ENCODE measurements at regions not wholly inside any gene's neighbourhood (a gene's known extent, or its start where the extent isn't known, plus 50 kb on each side); places are given as distances from the start of the nearest gene placed in this dataset.

GRCh38 chr2:30026091-30027055, 105.0 kb upstream of the ALK start:
- no peaks in the 10 kb centered on the region for H3K36me3 ChIP-seq (ENCODE audit: insufficient read depth, low read length)
- H3K27me3 ChIP-seq (ENCODE audit: insufficient read depth, low read length): peaks cover 52% of the 10 kb centered on the region
- no peak overlapping the region for H2AFZ ChIP-seq (ENCODE audit: low read length, unreplicated experiment)
- no peak overlapping the region for H3K4me3 ChIP-seq (ENCODE audit: low read depth, low read length)
- H3K79me2 ChIP-seq (ENCODE audit: control insufficient read depth, insufficient read depth, low read length, unreplicated experiment): no peaks in the 10 kb centered on the region
- no peak overlapping the region for H3K27ac ChIP-seq (ENCODE audit: low read depth, low read length)
- no peaks in the 10 kb centered on the region for H3K4me1 ChIP-seq (ENCODE audit: control insufficient read depth, insufficient read depth, low read length, unreplicated experiment)

DNA sequence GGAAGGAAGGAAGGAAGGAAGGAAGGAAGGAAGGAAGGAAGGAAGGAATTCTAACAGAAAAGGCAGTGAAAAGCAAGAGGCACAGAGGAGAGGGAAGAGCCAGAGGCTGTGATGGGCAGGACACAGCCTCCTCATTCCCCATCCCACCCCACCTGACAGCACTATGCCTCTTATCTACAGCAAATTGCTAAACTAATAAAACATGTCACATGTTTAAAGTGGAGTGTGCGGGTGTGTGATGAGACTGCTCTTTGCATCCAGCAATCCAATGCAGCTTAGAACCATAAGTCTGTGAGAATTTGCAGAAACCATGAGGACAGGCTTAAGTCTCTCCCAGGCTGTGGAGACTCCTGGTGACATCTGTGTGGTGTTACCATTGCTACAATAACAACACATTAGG, 108.4 kb upstream of the ALK start:
- H2AFZ ChIP-seq (ENCODE audit: low read length, unreplicated experiment): no peak overlapping the region
- no peaks in the 10 kb centered on the region for H3K36me3 ChIP-seq (ENCODE audit: insufficient read depth, low read length)
- H3K79me2 ChIP-seq (ENCODE audit: control insufficient read depth, insufficient read depth, low read length, unreplicated experiment): no peaks in the 10 kb centered on the region
- no peak overlapping the region for H3K4me3 ChIP-seq (ENCODE audit: low read depth, low read length)
- no peak overlapping the region for H3K27ac ChIP-seq (ENCODE audit: low read depth, low read length)
- H3K27me3 ChIP-seq (ENCODE audit: insufficient read depth, low read length): peaks cover 37% of the 10 kb centered on the region
- H3K4me1 ChIP-seq (ENCODE audit: control insufficient read depth, insufficient read depth, low read length, unreplicated experiment): no peaks in the 10 kb centered on the region

DNA sequence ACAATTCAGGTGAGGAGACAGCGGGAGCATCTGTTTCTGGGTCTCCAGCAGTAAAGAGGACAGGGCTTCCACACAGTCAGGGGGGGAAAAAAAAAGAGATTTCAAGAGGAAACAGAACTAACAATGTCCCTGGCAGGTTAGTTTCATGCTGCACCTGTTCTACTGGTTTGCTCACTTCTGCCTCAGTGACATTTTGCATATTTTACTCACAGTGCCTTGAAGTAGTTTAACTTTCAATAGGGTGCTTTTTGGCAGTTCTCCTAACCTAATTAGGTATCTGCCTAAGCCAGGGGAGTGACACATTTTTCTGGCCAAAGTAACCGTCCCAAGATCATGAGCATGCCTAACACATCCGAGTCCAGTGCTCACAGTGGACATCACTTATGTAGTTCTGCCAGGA, 109.0 kb upstream of the ALK start:
- Histone ChIP-seq H3K36me3 (ENCODE audit: insufficient read depth, low read length) (no peaks in the 10 kb centered on the region), H3K4me3 (ENCODE audit: low read depth, low read length) (no peak overlapping the region), H2AFZ (ENCODE audit: low read length, unreplicated experiment) (no peak overlapping the region), H3K79me2 (ENCODE audit: control insufficient read depth, insufficient read depth, low read length, unreplicated experiment) (no peaks in the 10 kb centered on the region), H3K27ac (ENCODE audit: low read depth, low read length) (no peak overlapping the region), H3K27me3 (ENCODE audit: insufficient read depth, low read length) (peaks cover 37% of the 10 kb centered on the region), H3K4me1 (ENCODE audit: control insufficient read depth, insufficient read depth, low read length, unreplicated experiment) (no peaks in the 10 kb centered on the region)

DNA sequence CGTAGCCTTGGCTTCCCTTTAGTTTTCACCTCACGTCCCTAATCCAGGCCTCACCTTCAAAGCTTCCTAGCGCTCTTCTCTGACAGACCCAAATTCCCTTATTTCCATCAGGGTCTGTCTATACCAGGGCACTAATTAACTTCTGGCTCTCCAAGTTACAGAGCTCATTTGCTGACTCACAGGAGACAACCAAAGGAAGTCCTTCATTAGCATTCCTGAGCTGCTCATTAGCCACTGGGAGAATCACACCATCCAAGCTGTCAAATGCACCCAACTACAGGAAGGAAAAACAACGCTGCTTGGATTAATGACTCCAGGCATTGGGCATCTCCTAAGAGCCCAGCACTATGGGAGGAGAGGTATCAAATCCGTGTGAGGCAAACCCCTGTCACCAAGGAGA, 109.8 kb upstream of the ALK start:
- no peak overlapping the region for H2AFZ ChIP-seq (ENCODE audit: low read length, unreplicated experiment)
- H3K4me1 ChIP-seq (ENCODE audit: control insufficient read depth, insufficient read depth, low read length, unreplicated experiment): no peaks in the 10 kb centered on the region
- H3K36me3 ChIP-seq (ENCODE audit: insufficient read depth, low read length): no peaks in the 10 kb centered on the region
- H3K79me2 ChIP-seq (ENCODE audit: control insufficient read depth, insufficient read depth, low read length, unreplicated experiment): no peaks in the 10 kb centered on the region
- peaks cover 37% of the 10 kb centered on the region for H3K27me3 ChIP-seq (ENCODE audit: insufficient read depth, low read length)
- H3K27ac ChIP-seq (ENCODE audit: low read depth, low read length): no peak overlapping the region
- H3K4me3 ChIP-seq (ENCODE audit: low read depth, low read length): no peak overlapping the region

DNA sequence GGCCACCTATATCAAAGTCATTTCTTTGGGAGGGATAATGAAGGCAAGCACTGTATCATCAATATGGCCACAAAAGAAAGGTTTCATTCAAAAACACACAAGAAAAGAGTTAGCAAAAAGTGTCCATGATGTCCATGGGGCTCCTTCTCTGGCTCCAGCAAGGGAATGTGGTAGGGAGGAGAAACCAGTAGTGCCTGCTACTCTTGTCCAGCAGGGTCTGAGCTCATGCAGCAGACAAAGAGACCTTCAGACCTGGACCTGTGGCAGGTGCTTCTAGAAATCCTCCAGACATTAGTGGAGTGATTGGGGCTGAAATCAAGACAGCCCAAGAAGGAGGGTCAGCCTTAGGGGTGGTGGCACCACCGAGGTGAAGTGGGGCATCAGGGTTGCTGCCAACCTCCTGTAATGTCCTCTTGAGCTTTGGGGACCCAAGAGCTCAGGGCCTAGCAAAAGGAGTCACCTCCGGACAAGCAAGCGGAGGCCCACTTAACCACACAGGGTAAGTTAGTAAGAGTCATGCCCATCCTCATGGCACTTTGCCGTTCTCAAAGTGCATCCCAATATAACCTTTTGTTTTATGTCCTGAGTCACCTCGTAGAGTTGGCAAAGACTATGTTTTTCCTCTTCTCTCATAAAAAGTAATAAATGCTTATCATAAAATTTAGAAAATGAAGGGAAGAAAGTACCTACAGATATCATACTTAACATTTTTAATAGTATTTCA, 112.6 kb upstream of the YPEL5 start:
- no peak overlapping the region for H2AFZ ChIP-seq (ENCODE audit: low read length, unreplicated experiment)
- H3K36me3 ChIP-seq (ENCODE audit: insufficient read depth, low read length): no peaks in the 10 kb centered on the region
- no peaks in the 10 kb centered on the region for H3K4me1 ChIP-seq (ENCODE audit: control insufficient read depth, insufficient read depth, low read length, unreplicated experiment)
- H3K27ac ChIP-seq (ENCODE audit: low read depth, low read length): no peak overlapping the region
- H3K79me2 ChIP-seq (ENCODE audit: control insufficient read depth, insufficient read depth, low read length, unreplicated experiment): no peaks in the 10 kb centered on the region
- H3K4me3 ChIP-seq (ENCODE audit: low read depth, low read length): no peak overlapping the region
- peaks cover 17% of the 10 kb centered on the region for H3K27me3 ChIP-seq (ENCODE audit: insufficient read depth, low read length)

DNA sequence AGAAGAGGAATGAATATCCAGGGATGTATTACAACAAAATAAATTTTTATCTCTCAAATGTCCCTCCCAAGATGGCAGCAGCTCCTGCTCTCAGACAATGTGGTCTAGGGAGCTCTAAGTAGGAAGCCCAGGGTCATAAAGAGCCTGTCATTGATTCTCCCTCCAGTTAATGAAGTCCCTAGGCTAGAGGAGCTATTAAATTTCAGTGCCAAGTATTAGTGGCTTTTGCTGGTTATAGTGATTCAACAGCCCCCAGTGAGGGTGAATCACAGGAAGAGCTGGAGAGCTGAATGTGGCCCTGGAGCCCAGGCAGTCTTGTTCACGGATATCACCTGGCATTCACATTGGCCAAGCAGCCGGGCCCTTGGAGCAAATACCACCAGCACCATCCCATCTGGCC, 109.8 kb upstream of the YPEL5 start:
- no peak overlapping the region for H2AFZ ChIP-seq (ENCODE audit: low read length, unreplicated experiment)
- H3K79me2 ChIP-seq (ENCODE audit: control insufficient read depth, insufficient read depth, low read length, unreplicated experiment): no peaks in the 10 kb centered on the region
- H3K27me3 ChIP-seq (ENCODE audit: insufficient read depth, low read length): peaks cover 11% of the 10 kb centered on the region; the same call in 1 of the 2 replicates
- H3K27ac ChIP-seq (ENCODE audit: low read depth, low read length): no peak overlapping the region
- H3K4me1 ChIP-seq (ENCODE audit: control insufficient read depth, insufficient read depth, low read length, unreplicated experiment): no peaks in the 10 kb centered on the region
- H3K4me3 ChIP-seq (ENCODE audit: low read depth, low read length): no peak overlapping the region
- H3K36me3 ChIP-seq (ENCODE audit: insufficient read depth, low read length): no peaks in the 10 kb centered on the region

GRCh38 chr2:30038419-30038818, 108.4 kb upstream of the YPEL5 start:
- no peaks in the 10 kb centered on the region for H3K79me2 ChIP-seq (ENCODE audit: control insufficient read depth, insufficient read depth, low read length, unreplicated experiment)
- no peak overlapping the region for H2AFZ ChIP-seq (ENCODE audit: low read length, unreplicated experiment)
- no peak overlapping the region for H3K27ac ChIP-seq (ENCODE audit: low read depth, low read length)
- H3K4me3 ChIP-seq (ENCODE audit: low read depth, low read length): no peak overlapping the region
- peaks cover 14% of the 10 kb centered on the region for H3K27me3 ChIP-seq (ENCODE audit: insufficient read depth, low read length)
- H3K4me1 ChIP-seq (ENCODE audit: control insufficient read depth, insufficient read depth, low read length, unreplicated experiment): no peaks in the 10 kb centered on the region
- H3K36me3 ChIP-seq (ENCODE audit: insufficient read depth, low read length): no peaks in the 10 kb centered on the region

- Histone ChIP-seq H2AFZ (ENCODE audit: low read length, unreplicated experiment) (no peak overlapping the region), H3K27me3 (ENCODE audit: insufficient read depth, low read length) (peaks cover 19% of the 10 kb centered on the region)
These were observed 107.7 kb upstream of the YPEL5 start for GRCh38 chr2:30039101-30039500.

DNA sequence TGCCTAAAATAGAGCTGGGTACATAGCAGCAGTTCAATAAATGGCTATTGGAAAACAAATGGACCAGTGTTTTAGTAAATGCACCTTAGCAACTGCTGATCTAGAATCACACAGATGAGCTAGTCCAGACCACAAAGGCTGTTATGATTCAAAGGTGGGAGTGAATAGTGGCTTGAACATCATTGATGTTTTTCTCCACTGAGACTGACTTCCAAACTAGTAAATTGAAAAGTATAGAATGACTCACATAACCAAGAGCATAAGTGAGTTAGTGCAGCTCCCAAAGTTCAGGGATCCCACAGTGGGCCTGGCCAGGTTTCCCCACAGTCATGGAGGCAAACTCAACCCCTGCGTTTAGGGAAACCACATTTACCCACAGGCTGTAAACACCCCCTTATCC, 106.7 kb upstream of the YPEL5 start:
- no peak overlapping the region for H2AFZ ChIP-seq (ENCODE audit: low read length, unreplicated experiment)
- no peaks in the 10 kb centered on the region for H3K4me1 ChIP-seq (ENCODE audit: control insufficient read depth, insufficient read depth, low read length, unreplicated experiment)
- H3K36me3 ChIP-seq (ENCODE audit: insufficient read depth, low read length): no peaks in the 10 kb centered on the region
- H3K79me2 ChIP-seq (ENCODE audit: control insufficient read depth, insufficient read depth, low read length, unreplicated experiment): no peaks in the 10 kb centered on the region
- no peak overlapping the region for H3K27ac ChIP-seq (ENCODE audit: low read depth, low read length)
- no peak overlapping the region for H3K4me3 ChIP-seq (ENCODE audit: low read depth, low read length)
- H3K27me3 ChIP-seq (ENCODE audit: insufficient read depth, low read length): peaks cover 29% of the 10 kb centered on the region

More at GRCh38 chr2:30039101-30039500, 107.7 kb upstream of the YPEL5 start:
- Histone ChIP-seq H3K4me3 (ENCODE audit: low read depth, low read length) (no peak overlapping the region), H3K79me2 (ENCODE audit: control insufficient read depth, insufficient read depth, low read length, unreplicated experiment) (no peaks in the 10 kb centered on the region), H3K4me1 (ENCODE audit: control insufficient read depth, insufficient read depth, low read length, unreplicated experiment) (no peaks in the 10 kb centered on the region), H3K27ac (ENCODE audit: low read depth, low read length) (no peak overlapping the region), H3K36me3 (ENCODE audit: insufficient read depth, low read length) (no peaks in the 10 kb centered on the region)

GRCh38 chr2:30041884-30042283, 104.9 kb upstream of the YPEL5 start:
- H3K27me3 ChIP-seq (ENCODE audit: insufficient read depth, low read length): peaks cover 37% of the 10 kb centered on the region
- no peaks in the 10 kb centered on the region for H3K79me2 ChIP-seq (ENCODE audit: control insufficient read depth, insufficient read depth, low read length, unreplicated experiment)
- no peaks in the 10 kb centered on the region for H3K4me1 ChIP-seq (ENCODE audit: control insufficient read depth, insufficient read depth, low read length, unreplicated experiment)
- no peaks in the 10 kb centered on the region for H3K36me3 ChIP-seq (ENCODE audit: insufficient read depth, low read length)
- no peak overlapping the region for H2AFZ ChIP-seq (ENCODE audit: low read length, unreplicated experiment)
- no peak overlapping the region for H3K27ac ChIP-seq (ENCODE audit: low read depth, low read length)
- H3K4me3 ChIP-seq (ENCODE audit: low read depth, low read length): no peak overlapping the region
